T47D (cell line): ENCODE measurements at regions not wholly inside any gene's neighbourhood (a gene's known extent, or its start where the extent isn't known, plus 50 kb on each side); places are given as distances from the start of the nearest gene placed in this dataset.

Experiments used
- DNase-seq, 2 experiments: peaks; one replicate each; pipeline versions ENCODE4 v3.0.0 to v3.0.0-alpha.2; 2011 to 2012; ENCODE audit warnings: low read depth in 1 of 2, low spot score in 1 of 2
- JUND ChIP-seq: IDR thresholded peaks from 2 replicates; pipeline ENCODE4 v1.6.1; 2012; ENCODE audit warnings: low read depth
- in situ Hi-C: cut with HindIII; loops from 2 replicates; pipeline ENCODE4 v1.10.0; 2016; ENCODE audit warnings: low sequenced_read_pairs, low pct_unique_long_range_greater_than_20kb

GRCh38 chr13:76012091-76012721 lies 376.1 kb downstream of the LMO7 start:
- no peak for DNase-seq
- in situ Hi-C loops = no loop called here
- no peak for TF ChIP-seq JUND

GRCh38 chr13:76009267-76009890 lies 373.2 kb downstream of the LMO7 start:
- DNase-seq = no peak
- in situ Hi-C loops = no loop called here
- TF ChIP-seq JUND = no peak

DNA sequence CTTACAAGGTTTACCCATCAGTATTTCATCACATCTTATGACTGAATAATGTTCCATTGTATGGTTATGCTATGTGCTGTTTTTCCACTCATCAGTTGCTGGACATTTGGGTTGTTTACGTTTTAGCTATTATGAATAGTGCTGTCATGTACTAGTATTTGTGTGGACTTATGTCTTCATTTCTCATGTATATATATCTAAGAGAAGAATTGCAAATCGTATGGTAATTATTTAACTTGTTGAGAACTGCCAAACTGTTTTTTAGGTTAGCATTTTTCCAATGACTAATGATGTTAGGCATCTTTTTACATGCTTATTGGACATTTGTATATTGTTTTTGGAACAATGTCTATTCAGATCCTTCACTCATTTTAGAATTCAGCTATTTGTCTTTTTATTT lies 368.3 kb downstream of the LMO7 start:
- in situ Hi-C loops = no loop called here
- no peak for TF ChIP-seq JUND
- DNase-seq = no peak

GRCh38 chr13:76000131-76000530 lies 364.0 kb downstream of the LMO7 start:
- DNase-seq = no peak
- TF ChIP-seq JUND = no peak
- in situ Hi-C loops = no loop called here

GRCh38 chr13:75996582-75996981 lies 360.5 kb downstream of the LMO7 start:
- no peak for TF ChIP-seq JUND
- in situ Hi-C loops = no loop called here
- DNase-seq = no peak

GRCh38 chr13:75995966-75996365 lies 359.8 kb downstream of the LMO7 start:
- no peak for TF ChIP-seq JUND
- peak in 1 of 2 experiments; percentile 4 for DNase-seq
- in situ Hi-C loops = no loop called here

GRCh38 chr13:75993823-75994222 lies 357.7 kb downstream of the LMO7 start:
- in situ Hi-C loops = no loop called here
- no peak for TF ChIP-seq JUND
- DNase-seq = peak in 1 of 2 experiments; percentile 9

- TF ChIP-seq JUND = no peak
- no peak for DNase-seq
- in situ Hi-C loops = no loop called here
Observed at GRCh38 chr13:75993241-75993640, 357.1 kb downstream of the LMO7 start.

- in situ Hi-C loops = no loop called here
- no peak for TF ChIP-seq JUND
- no peak for DNase-seq
Observed at GRCh38 chr13:75986818-75987217, 350.7 kb downstream of the LMO7 start.

DNA sequence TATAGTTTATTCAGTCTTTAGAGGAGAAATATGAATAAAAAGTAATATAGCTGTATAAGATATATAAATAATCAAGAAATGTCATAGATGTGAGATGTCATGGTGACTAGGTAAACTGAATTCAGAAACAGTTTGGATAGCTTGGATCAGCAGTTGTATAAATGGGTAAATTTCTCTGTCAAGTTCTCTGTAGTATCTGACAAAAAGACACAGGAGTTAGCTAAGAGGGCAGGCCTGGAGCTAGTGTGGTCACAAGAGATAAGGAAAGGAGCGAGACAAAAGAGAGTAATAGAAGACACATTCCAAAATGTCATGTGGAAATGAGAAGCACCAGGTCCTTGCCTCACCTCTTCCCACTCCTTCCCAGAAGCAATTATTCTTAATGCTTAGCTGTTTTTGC lies 349.0 kb downstream of the LMO7 start:
- TF ChIP-seq JUND = no peak
- DNase-seq = no peak
- in situ Hi-C loops = no loop called here

DNA sequence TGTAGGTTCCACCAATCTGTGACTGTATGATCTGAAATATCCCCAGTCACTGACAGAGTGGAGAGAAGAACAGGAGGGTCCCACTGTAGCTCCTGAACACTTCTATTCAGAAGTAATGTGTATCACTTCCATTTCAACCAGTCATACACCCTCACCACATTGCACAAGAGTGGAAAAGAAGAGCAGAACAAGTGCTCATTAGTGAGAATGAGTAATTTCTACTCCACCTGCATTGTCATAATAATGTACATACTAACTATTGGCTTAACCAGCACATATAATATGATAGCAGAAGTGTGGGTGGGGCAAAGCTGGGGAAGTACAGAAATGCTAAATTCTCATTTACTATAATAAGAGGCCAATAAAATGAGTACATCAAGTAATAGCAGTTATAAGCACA lies 342.7 kb downstream of the LMO7 start:
- in situ Hi-C loops = no loop called here
- TF ChIP-seq JUND = no peak
- no peak for DNase-seq

GRCh38 chr13:75968103-75968838 lies 332.1 kb downstream of the LMO7 start:
- in situ Hi-C loops = no loop called here
- TF ChIP-seq JUND = no peak
- peak in 1 of 2 experiments; percentile 2 for DNase-seq

- DNase-seq = no peak
- TF ChIP-seq JUND = no peak
- in situ Hi-C loops = no loop called here
Observed at GRCh38 chr13:75963302-75963701, 327.2 kb downstream of the LMO7 start.

DNA sequence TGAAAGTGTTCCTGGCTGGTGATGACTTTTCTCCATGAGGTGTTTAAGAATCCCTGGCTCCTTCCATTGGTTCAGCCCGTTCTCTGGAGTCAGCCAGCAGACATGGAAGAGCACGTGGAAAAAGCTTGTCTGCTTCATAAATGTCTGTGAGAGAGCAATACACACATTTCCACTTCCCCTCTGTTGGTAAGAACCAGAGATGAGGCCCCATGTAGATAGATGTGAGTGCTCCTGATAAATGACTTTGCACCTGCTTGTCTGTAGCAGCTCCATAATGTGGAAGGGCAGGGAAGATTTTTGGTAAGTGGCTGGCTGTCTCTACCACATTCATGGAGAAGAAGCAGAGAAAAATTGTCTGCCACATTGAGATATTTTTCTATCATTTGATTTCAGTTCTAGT lies 325.8 kb downstream of the LMO7 start:
- in situ Hi-C loops = no loop called here
- no peak for DNase-seq

More for the DNA sequence above, 325.8 kb downstream of the LMO7 start:
- TF ChIP-seq JUND = no peak
